CD14-positive monocyte (primary cell): ENCODE measurements at regions not wholly inside any gene's neighbourhood (a gene's known extent, or its start where the extent isn't known, plus 50 kb on each side); places are given as distances from the start of the nearest gene placed in this dataset.

Source experiments
- DNase-seq, 3 donors: peaks; one replicate each; pipeline ENCODE4 v3.0.0-alpha.2; 2011 to 2022
- H2AFZ ChIP-seq: 2 replicates; pipeline ENCODE4 v1.6.0; 2012; ENCODE audit warnings: mild to moderate bottlenecking, low read depth, low read length, inconsistent platforms; ENCODE audit not compliant: insufficient read depth, poor library complexity, severe bottlenecking
- H3K27ac ChIP-seq, 2 donors: 1 replicate in 1 of 2; 2 replicates in 1 of 2; pipeline ENCODE4 v1.5.1; 2012 to 2013; ENCODE audit warnings: low read length in 2 of 2, control low read depth in 1 of 2, inconsistent platforms in 1 of 2, low read depth in 1 of 2, mild to moderate bottlenecking in 1 of 2
- H3K27me3 ChIP-seq, 2 donors: one replicate each; pipeline versions ENCODE4 v1.6.0 to v1.6.1; 2011 to 2013; ENCODE audit warnings: low read length in 2 of 2; ENCODE audit not compliant: control insufficient read depth in 2 of 2, insufficient read depth in 2 of 2
- H3K36me3 ChIP-seq, 2 donors: replicated peaks in 1 of 2; 1 replicate in 1 of 2; 2 replicates in 1 of 2; pipeline versions ENCODE4 v1.5.1 to v1.6.1; 2012 to 2013; ENCODE audit warnings: low read length in 2 of 2, control low read depth in 1 of 2, inconsistent platforms in 1 of 2, mild to moderate bottlenecking in 1 of 2; ENCODE audit not compliant: insufficient read depth in 2 of 2, control insufficient read depth in 1 of 2
- H3K4me1 ChIP-seq, 2 donors: 1 replicate in 1 of 2; 2 replicates in 1 of 2; pipeline versions ENCODE4 v1.5.1 to v1.6.1; 2012 to 2013; ENCODE audit warnings: low read length in 2 of 2, control low read depth in 1 of 2, inconsistent platforms in 1 of 2, mild to moderate bottlenecking in 1 of 2, moderate library complexity in 1 of 2; ENCODE audit not compliant: insufficient read depth in 2 of 2, control insufficient read depth in 1 of 2
- H3K4me2 ChIP-seq: replicated peaks from 2 replicates; pipeline ENCODE3; 2012; ENCODE audit warnings: low read length, moderate library complexity, mild to moderate bottlenecking; ENCODE audit not compliant: poor library complexity, severe bottlenecking; ENCODE audit errors: extremely low read depth
- H3K4me3 ChIP-seq, 3 experiments: fragments of 200-600 bp in 1 of 3; sonication (generic) in 1 of 3; replicated peaks in 1 of 3; 1 replicate in 2 of 3; 2 replicates in 1 of 3; pipeline ENCODE4 v1.5.1; 2011 to 2013; ENCODE audit warnings: low read length in 3 of 3, mild to moderate bottlenecking in 3 of 3, control low read depth in 2 of 3, low read depth in 2 of 3, inconsistent platforms in 1 of 3, moderate library complexity in 1 of 3
- H3K79me2 ChIP-seq: 2 replicates; pipeline ENCODE4 v1.6.0; 2012; ENCODE audit warnings: mild to moderate bottlenecking, control low read depth, inconsistent platforms, low read length, moderate library complexity; ENCODE audit not compliant: insufficient read depth
- H3K9ac ChIP-seq: 2 replicates; pipeline ENCODE4 v1.6.0; 2017; ENCODE audit warnings: low read length, mild to moderate bottlenecking; ENCODE audit not compliant: insufficient read depth, poor library complexity, severe bottlenecking
- H3K9me3 ChIP-seq, 2 donors: replicated peaks in 1 of 2; 1 replicate in 1 of 2; 2 replicates in 1 of 2; pipeline versions ENCODE4 v1.5.1 to v1.6.1; 2012 to 2013; ENCODE audit warnings: low read length in 2 of 2, control low read depth in 1 of 2; ENCODE audit not compliant: control insufficient read depth in 1 of 2, insufficient read depth in 1 of 2
- H4K20me1 ChIP-seq: 2 replicates; pipeline ENCODE4 v1.6.0; 2012; ENCODE audit warnings: mild to moderate bottlenecking, low read length, control low read depth, moderate library complexity; ENCODE audit not compliant: insufficient read depth
- H3K27ac Mint-ChIP-seq, 7 donors: one replicate each; pipeline ENCODE4 v1.8.0; 2020; ENCODE audit warnings: mild to moderate bottlenecking in 7 of 7, mixed read lengths in 7 of 7, moderate library complexity in 6 of 7, inconsistent platforms in 2 of 7
- H3K27me3 Mint-ChIP-seq, 3 donors: one replicate each; pipeline ENCODE4 v1.8.0; 2021 to 2022; ENCODE audit warnings: low read depth in 3 of 3, mild to moderate bottlenecking in 3 of 3, mixed read lengths in 3 of 3, moderate library complexity in 3 of 3, inconsistent platforms in 1 of 3
- H3K36me3 Mint-ChIP-seq, 2 donors: one replicate each; pipeline ENCODE4 v1.8.0; 2020; ENCODE audit warnings: mixed read lengths in 2 of 2, inconsistent platforms in 1 of 2, mild to moderate bottlenecking in 1 of 2
- H3K4me1 Mint-ChIP-seq: one replicate; pipeline ENCODE4 v1.8.0; 2020; ENCODE audit warnings: mild to moderate bottlenecking, mixed read lengths
- H3K4me3 Mint-ChIP-seq, 2 donors: one replicate each; pipeline ENCODE4 v1.8.0; 2020; ENCODE audit warnings: mild to moderate bottlenecking in 2 of 2, mixed read lengths in 2 of 2, moderate library complexity in 1 of 2
- H3K9me3 Mint-ChIP-seq, 7 donors: one replicate each; pipeline ENCODE4 v1.8.0; 2020 to 2022; ENCODE audit warnings: mixed read lengths in 7 of 7, mild to moderate bottlenecking in 6 of 7, moderate library complexity in 6 of 7, inconsistent platforms in 2 of 7
- CTCF ChIP-seq: fragments of 200-600 bp; IDR thresholded peaks from one replicate; pipeline ENCODE4 v1.8.0; 2022; ENCODE audit warnings: antibody characterized with exemption, mild to moderate bottlenecking
- WGBS: methylation state at CpG from one replicate; pipeline ENCODE4 v1.1.5; 2013; ENCODE audit warnings: missing lambda C conversion rate; ENCODE audit not compliant: insufficient coverage; 5-methylcytosine and 5-hydroxymethylcytosine counted together
- intact Hi-C, 2 donors: fragments of 100-400 bp; cut with micrococcal nuclease; formaldehyde crosslinking; loops; one replicate each; pipeline versions ENCODE4 v1.15.0 to v1.15.1; 2023

GRCh38 chrX:144327495-144327894, 443.6 kb downstream of the UBE2NL start:
- WGBS, result 100% methylated on average over 1 of the region's 4 CpGs
- peaks cover 0 to 7% (median 0%) of the 10 kb centered on the region in 7 donors for H3K9me3 Mint-ChIP-seq

GRCh38 chrX:144333429-144333828, 449.6 kb downstream of the UBE2NL start:
- no peak overlapping the region for H3K4me3 Mint-ChIP-seq
- H3K4me1 Mint-ChIP-seq, result no peaks in the 10 kb centered on the region
- WGBS, result no CpG with 5 or more reads among the region's 4 CpGs
- no peak overlapping the region for H3K27ac ChIP-seq
- H3K9me3 ChIP-seq, result peaks cover 0 to 31% of the 10 kb centered on the region in 2 donors
- H2AFZ ChIP-seq, result no peak overlapping the region
- H3K4me2 ChIP-seq, result no peak overlapping the region
- H3K27ac Mint-ChIP-seq, result no peak overlapping the region
- peaks cover 2 to 3% (median 2%) of the 10 kb centered on the region in 3 donors for H3K27me3 Mint-ChIP-seq
- peaks cover 0 to 11% (median 5%) of the 10 kb centered on the region in 7 donors for H3K9me3 Mint-ChIP-seq
- H3K4me3 ChIP-seq, result no peak overlapping the region
- no peaks in the 10 kb centered on the region for H3K4me1 ChIP-seq
- H3K27me3 ChIP-seq, result no peaks in the 10 kb centered on the region
- no peaks in the 10 kb centered on the region for H4K20me1 ChIP-seq
- no peaks in the 10 kb centered on the region for H3K36me3 ChIP-seq
- DNase-seq, result no peak
- H3K36me3 Mint-ChIP-seq, result no peaks in the 10 kb centered on the region
- no peaks in the 10 kb centered on the region for H3K79me2 ChIP-seq
- intact Hi-C loops, result no loop called here
- no peak overlapping the region for H3K9ac ChIP-seq
- TF ChIP-seq CTCF, result no peak

More at GRCh38 chrX:144327495-144327894, 443.6 kb downstream of the UBE2NL start:
- H3K36me3 Mint-ChIP-seq, result no peaks in the 10 kb centered on the region
- no peaks in the 10 kb centered on the region for H3K4me1 Mint-ChIP-seq
- no peak overlapping the region for H3K27ac ChIP-seq
- no peak overlapping the region for H3K4me3 Mint-ChIP-seq
- H3K27me3 Mint-ChIP-seq, result peaks cover 0 to 1% (median 0%) of the 10 kb centered on the region in 3 donors
- no peaks in the 10 kb centered on the region for H3K36me3 ChIP-seq
- TF ChIP-seq CTCF, result no peak
- no peaks in the 10 kb centered on the region for H3K79me2 ChIP-seq
- no peak overlapping the region for H3K4me2 ChIP-seq
- H3K4me3 ChIP-seq, result no peak overlapping the region
- no peaks in the 10 kb centered on the region for H3K27me3 ChIP-seq
- no peak overlapping the region for H3K27ac Mint-ChIP-seq
- H3K9me3 ChIP-seq, result peaks cover 0 to 10% of the 10 kb centered on the region in 2 donors
- no peak overlapping the region for H3K9ac ChIP-seq
- no peak overlapping the region for H2AFZ ChIP-seq
- no peaks in the 10 kb centered on the region for H4K20me1 ChIP-seq
- no peak for DNase-seq
- no peaks in the 10 kb centered on the region for H3K4me1 ChIP-seq
- intact Hi-C loops, result no loop called here
